ENCODE measurements at regions not wholly inside any gene's neighbourhood (a gene's known extent, or its start where the extent isn't known, plus 50 kb on each side); places are given as distances from the start of the nearest gene placed in this dataset.
"Not testable (repeated sequence)": the region's sequence is repeated elsewhere in the genome, so short reads cannot be mapped to it uniquely, and the experiment has no call there.

DNA sequence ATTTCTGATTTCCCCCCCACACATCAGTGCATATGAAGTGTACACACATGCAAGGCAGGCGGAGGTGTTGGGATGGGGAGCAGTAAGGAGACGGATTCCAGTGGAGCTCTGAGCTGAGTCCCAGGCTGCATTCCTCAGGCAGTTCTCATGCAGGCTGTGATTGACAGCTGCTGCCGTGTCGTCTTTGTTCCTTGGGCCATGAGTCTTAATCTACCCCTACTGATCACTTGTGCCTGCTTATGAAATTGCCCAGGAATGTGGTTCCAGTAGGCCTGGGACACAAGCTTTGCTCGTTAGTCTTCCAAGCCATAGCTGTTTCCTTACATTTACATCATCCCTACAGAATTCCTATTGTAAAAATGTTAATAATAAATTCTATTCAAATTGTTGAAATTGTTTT, 1241.9 kb downstream of the UQCRFS1 start:
- DNase-seq, result peak; percentile 94

DNA sequence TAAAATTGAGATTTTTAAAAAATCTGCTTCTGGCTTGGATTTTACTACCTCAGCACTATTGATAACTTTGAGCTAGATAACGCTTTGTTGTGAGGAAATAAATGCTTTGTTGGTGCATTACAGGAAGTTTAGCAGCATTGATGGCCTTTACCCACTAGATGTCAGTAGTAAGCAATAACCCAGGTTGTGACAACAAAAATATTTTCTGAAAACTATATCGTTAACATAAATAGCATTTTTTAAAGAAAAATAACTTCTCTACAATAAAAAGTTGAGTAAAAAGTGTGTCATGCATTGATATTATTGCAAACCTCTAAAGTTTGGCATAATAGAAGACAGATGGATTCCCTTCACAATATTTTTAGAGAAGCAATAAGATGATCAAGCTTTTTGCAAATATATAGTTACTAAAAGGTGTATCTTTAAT, 1246.5 kb downstream of the UQCRFS1 start:
- no peak for DNase-seq

DNA sequence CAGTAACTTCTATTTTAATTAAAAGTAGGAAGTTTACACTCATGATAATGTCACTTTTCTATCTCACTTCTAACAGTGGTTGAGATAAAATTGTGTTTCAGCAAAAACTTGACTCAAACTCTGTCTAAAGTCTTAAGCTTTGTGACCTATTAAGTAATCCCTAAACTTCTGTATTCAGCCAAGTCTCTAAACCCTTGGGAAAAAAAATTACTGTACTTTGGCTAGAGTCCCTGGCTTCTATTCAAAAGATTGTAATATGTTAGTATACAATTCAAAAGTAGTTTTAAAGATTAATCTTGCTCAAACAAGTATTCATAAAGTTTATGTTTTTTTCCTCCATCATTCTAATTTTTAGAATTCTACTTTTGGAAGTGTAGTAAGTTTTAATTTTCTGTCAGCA, 1248.8 kb downstream of the UQCRFS1 start:
- DNase-seq, result peak; percentile 20

DNA sequence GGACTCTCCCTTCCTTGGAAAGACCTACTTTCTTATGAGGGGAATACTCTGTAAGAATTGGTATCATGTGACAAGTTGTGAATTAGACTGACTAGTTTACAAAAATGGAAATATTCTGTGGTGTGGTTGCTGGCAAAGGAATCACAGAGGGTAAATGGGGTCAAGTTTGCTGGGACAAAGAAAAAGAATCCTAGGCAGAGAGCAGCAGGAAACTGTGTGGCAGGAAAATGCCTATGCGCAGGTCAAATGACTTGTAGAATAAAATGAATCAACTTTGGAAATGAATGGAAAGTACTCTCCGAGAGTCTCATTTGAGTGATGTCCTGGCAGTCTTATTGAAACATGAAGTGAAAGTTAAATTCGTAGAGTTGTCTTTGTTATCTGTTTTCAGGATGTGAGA, 1250.7 kb downstream of the UQCRFS1 start:
- DNase-seq, result peak; percentile 23

DNA sequence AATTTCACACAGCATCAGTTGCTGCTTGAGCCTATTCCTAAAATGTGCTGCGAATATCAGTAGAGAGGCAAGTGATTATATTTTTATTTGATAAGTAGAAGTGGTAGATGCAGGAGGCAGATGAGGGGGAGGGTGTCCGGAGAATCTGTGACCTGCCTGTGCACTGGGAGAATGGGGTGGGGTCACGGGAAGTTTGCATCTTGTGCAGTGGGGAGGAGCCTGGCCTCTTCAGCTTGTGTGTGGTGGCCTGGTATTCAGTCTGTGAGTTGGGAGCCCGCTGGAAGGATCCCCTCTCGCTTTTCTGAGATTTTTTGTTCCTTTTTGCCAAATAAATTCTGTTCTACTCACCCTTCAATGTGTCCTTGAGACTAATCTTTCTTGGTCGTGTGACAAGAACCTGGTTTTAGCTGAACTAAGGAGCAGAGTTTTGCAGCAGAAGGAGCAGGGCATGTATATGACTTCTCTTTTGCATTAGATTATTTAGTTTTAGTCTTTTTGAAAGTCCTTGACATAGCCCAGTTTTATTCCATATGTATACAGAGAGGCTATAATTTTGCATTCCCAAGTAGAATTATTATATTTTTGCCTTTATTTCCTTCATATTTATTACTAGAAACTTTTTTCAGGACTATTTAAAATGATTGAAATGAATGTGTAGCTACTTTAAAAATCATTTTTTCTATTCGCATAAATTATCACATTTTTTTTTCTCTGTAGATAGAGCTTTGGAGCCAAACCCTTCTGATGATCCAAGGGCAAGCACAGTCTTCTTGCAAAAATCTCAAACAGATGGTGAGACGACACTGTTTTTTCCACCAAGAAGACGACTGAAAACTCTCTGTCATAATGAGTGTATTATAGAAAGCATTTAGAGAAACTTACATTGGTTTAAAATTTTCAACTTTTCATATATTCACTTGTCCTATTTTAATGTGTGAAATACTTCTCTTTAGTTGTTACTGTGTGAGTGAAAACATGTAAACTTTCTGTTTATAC, 1257.2 kb downstream of the UQCRFS1 start:
- DNase-seq, result no peak

DNA sequence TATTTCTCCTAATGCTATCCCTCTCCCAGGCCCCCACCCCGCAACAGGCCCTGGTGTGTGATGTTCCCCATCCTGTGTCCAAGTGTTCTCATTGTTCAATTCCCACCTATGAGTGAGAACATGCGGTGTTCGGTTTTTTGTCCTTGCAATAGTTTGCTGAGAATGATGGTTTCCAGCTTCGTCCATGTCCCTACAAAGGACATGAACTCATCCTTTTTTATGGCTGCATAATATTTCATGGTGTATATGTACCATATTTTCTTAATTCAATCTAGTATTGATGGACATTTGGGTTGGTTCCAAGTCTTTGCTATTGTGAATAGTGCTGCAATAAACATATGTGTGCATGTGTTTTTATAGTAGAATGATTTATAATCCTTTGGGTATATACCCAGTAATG, 1270.3 kb downstream of the UQCRFS1 start:
- DNase-seq, result not testable (repeated sequence)

DNA sequence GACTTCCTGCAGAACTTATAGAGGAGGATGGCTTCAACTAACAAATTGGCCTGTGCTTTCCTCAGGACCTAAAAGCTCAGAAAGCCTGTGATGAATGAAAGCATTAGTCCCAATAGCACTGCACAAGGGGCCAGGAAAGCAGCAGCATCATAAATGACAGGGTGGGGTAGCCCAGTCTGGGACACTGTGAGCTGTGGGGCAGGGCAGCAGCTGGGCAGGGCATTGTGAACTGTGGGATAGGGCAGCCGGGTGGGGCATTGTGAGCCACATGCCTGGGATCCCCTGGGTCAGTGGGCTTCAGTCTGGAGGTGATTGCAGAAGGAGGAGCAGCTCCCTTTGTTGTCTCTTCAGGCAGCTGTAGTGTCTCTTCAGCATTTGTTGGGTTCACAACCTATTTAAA, 1276.8 kb downstream of the UQCRFS1 start:
- DNase-seq, result no peak

DNA sequence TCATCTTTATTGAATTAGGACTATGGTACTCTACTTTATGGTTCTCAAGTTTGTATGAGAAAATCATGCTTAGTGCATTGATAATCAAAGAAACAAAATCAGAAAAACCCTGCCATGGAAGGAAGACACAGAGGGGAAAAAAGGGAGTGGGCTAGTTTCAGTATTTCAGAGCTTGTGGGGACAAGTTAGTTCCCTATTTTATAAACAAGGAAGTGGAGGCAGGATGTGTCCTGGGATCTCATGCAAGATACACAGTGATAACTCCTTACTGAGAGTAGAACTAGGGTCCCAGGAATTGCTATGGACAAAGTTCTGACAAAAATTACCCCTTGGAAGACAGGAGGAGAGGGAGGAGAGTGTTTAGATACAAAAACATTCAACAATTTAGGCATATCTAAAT, 1277.3 kb downstream of the UQCRFS1 start:
- no peak for DNase-seq

DNA sequence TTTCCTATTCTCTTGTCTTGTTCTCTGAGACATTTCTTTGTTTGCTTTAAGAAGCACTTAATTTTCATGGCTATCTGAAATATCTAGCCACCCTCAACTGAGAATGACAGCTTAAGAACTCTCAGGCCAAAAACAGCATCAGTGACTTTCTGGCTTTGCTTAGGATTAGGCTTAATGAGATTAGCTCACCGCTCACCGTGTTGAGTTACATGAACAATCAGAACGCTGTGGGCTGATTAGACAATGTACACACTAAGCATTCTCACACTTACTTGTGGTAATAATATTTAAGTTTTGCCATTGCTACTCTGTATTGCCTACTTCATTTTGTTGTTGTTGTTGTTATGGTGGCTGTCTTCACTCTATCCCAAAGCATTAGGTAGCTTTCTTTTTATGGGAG, 1283.6 kb downstream of the UQCRFS1 start:
- DNase-seq, result no peak

DNA sequence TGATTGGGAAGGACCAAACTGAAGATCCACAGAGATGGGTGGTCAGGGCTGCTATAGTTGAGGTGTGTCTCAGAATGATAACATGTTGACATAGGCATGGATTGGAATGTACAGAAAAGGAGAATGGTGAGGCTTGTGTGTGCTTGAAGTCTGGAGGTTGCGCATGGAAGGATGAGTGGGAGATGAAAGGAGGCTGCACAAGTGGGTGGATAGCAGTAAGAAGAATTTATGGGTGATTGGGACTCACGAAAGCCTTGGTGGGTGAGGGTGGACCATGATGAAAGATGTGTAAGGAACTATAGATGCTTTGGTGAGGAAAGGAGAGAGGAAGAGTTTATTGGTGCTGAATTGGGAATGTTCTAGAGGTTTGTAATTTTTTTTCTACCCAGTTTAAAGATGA, 1287.7 kb downstream of the UQCRFS1 start:
- no peak for DNase-seq

DNA sequence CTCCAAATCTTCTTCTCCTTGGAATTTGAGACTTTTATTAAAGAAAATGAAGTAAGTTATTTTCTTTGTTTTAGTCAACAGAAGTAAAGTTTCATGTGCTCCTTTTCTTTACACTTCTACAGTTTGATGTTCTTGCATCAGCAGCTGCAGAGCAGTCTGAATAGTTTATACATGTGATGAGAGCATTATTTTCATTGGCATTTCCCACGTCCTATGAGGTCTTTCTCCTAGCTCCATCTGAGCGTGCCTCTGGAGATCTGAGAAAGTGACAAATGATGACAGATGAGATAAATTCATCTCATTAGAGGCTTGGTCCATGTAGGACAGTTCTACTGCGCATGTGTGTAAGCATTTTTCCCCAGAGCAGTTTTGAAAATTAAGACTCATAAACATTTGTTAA, 1290.0 kb downstream of the UQCRFS1 start:
- no peak for DNase-seq

DNA sequence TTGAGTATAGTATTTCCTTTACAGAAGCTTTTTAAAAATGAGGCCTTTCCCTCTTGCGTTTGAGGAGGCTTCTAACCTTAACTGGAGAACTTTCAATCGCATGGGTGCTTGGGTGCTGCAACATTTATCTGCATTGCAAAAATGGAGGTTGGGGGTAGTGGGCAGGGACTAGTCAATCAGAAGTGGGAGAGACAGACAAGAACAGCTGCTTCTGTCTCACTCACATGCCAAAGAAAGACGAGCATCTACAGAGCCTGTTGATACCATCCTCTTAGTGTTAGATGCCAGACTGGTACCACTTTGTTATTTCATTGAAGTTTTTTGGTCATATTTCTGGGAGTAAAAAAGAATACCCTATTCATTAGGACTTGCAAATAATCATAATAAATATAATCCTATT, 1292.2 kb downstream of the UQCRFS1 start:
- DNase-seq, result no peak

DNA sequence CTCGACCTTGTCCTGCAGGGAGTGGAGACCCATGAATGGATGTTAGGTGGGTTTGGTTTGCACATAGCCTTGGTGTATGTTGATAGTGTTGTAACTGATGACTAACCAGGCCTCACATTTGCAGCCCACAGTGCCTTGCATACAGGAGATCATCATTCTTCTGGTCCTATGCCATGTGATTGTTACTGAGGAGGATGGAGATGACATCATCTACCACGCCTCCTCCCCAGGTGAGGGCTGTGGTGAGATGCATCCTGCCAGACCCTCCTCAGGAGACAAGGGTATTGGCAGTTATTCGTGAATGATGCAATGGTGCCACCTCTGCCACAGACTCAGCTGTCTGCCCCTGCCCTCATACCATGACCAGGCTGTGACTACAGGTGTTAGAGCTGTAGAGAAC, 1294.1 kb downstream of the UQCRFS1 start:
- no peak for DNase-seq

DNA sequence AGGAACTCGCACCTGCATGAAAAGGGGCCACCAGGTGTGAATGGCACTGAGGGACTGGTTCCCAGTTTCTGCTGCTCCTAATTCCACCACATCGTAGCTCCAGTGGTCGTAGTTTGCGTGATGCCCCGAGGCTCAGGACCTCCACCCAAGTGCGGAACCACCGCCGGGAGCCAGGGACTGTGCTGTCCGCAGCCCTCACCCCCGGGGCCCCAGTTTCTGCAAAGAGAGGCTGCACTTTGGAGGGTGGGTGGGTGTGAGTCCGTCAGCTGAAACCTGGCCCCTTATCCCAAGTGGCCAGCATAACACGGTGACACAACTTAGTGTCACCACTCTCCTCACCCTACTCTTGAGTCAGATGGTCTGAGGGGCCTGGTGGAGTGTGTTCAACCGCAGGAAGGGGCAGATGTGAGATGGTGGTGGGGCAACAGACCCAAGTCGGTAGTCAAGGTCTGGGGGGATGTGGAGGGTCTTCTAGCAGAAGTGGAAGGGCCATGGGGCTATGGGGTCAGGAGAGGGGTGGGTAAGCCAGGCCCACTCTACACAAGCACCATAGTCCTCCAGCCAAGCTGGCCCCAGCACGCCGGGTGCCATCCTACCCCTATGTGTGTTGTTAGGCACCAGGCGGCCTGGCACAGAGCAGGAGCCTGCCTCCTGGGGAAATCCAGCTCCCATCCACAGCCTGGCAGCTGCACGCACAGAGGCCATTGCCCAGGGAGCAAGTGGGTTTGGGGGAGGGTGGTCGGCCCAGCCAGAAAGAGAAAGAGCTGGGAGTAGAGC, 1301.6 kb downstream of the UQCRFS1 start:
- DNase-seq, result no peak

DNA sequence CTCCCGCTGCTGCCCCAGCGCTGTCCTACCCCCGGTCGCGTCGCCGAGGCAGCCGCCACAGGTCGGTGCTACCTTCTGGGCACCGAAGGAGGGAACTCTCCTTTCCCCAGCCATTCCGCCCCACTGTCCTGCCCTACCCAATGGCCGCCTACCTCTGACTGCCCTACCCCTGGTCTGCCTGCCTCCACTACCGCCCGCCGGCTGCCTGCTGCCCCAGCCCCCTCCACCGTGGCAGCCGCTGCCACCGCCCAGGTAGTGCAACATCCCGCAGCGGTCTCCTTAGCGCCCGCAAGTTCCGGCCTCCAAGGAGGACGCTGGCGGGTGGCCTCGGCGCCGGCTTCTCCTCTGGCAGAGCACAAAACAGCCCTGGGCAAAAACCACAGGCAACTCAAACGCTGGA, 1303.1 kb downstream of the UQCRFS1 start:
- DNase-seq, result no peak

DNA sequence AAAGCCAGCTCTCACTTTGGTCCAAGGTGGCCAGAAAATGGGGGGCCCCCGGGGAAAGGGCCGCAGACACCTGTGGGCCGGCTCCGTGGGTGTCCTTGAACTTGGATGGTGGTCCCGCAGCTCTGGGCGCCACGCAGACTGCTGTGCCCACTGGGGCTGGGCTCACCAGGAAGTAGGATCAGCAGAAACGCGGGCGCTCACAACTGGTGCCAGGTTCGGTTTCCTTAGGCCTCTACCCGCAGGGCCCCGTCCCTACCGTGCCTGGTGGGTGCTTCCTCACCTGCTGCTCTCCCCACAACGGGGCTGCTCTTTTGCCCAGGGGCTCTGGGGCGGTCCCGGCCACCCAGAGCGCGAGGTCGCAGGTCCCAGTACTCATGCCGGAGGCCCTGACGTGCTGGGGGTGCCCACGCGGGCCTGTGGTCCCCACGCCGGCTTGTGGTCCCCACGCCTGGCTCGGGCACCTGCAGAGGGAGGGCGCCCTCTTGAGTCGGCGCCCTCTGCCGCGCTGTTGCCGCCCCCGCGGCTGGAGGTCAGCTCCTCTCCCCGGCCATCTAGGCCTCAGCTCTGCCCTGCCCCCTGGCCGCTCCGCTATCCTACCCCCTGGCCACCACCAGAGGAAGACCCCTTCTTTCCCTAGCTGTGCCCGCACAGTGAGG, 1303.6 kb downstream of the UQCRFS1 start:
- no peak for DNase-seq

DNA sequence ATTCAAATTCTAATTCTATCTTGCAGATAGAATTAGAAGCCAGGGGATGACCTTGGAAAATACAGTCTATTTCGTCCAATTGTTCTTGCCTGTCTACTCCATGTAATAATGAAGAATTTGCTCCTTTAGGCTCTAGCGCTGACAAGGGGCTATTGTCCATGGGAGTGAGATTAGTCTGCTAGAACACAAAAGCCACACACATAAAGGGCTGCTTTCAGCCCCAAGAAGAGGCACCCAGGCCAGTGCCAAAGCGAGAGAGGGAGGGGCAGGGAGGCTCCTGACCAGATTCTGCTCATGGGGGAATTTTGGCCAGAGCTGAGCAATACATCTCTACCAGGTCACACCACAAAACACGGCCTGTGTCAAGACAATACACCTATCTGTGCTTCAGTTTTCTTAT, 1306.9 kb downstream of the UQCRFS1 start:
- no peak for DNase-seq

DNA sequence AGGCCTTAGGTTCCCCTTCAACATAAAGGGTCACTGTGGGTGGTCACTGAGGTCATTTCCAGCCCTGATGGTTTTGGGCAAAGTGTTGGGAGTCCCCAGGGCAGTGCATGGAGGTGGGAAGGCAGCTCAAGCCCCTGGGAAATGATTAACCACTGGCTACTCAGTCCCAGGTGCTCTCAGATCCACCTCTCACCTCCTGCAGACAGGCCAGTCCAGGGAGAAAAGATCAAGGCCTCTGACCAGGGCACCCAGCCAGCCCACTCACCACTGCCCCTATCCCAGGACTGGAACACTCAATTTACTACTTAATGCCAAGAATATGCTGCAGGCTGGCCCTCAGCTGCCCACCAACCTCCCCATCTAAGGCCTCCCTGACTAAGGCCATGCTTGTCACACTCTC, 1307.9 kb downstream of the UQCRFS1 start:
- DNase-seq, result no peak

DNA sequence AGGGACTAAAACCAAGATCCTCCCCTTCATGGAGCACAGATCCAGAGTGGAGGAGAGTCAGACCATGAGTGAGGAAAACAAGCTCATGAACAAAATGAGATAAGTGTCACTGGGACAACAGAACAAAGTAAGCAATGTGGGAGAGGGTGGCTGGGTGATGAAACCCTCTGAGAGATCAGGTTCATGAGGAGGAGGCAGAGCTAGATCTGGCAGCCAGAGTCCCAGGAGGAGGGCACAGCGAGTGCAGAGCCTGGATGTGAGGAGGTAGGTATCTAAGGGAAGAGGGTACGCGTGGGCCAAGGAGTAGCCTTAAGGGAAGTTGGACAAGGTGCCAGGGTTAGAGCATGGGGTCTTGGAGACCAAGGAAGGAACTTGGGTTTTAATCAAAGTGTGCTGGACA, 1311.9 kb downstream of the UQCRFS1 start:
- DNase-seq, result no peak

DNA sequence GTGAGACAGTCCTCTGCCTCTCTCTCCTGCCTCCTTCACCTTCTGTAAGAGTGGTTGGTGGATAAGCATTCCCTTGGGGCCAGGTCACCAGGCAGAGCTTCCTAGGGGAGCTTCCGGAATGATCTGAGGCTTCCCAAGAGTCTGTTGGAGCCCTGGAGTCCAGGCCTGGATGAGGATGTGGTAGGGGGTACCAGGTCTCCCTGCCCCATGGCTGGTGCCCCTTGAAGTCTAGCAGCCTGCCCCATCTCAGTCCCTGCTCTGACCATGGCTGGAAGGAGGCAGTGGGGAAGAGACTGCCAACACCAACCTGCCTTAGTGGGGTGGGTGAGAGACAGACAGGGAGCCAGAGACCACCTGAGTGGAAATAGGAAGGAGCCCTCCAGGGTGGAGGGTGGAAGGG, 1316.9 kb downstream of the UQCRFS1 start:
- DNase-seq, result no peak

DNA sequence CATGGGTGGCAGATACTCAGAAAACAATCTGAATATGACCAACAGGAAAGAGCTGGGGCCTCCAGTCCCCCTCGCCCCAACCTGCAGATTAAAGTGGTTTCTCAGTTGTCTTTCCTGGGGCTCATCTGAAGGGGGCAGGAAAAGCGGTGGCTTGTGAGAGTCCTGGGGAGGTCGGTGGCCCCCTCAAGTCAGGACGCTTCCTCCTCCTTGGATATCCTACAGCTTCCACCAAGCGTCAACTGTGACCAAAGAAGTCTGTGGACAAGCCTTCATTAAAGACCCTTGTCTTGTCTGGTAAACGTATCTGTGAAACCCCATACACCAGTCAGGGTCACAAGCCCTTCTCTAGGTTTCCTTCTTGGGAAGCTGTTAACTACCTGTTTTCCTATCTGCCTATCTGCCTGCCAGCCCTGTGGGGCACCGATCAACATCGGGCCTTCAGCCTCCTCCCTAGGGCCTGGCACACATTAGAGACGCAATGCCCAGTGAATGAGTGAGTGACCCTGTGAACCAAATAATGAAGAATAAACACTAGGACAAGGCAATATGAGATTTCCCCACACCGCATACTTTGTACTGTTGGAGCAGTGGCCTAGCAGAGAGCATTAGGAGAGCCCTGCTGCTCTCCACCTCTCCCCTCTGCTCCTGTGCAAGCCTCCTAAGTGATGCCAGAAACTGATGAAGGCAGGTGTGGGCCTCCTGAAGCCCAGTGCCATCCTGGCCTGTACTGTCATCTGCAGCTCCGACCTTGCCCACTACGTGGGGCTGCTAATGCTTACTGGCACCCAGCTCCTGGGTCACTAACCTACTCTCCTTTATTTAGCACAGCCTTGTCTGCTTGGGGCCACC, 1317.8 kb downstream of the UQCRFS1 start:
- no peak for DNase-seq

DNA sequence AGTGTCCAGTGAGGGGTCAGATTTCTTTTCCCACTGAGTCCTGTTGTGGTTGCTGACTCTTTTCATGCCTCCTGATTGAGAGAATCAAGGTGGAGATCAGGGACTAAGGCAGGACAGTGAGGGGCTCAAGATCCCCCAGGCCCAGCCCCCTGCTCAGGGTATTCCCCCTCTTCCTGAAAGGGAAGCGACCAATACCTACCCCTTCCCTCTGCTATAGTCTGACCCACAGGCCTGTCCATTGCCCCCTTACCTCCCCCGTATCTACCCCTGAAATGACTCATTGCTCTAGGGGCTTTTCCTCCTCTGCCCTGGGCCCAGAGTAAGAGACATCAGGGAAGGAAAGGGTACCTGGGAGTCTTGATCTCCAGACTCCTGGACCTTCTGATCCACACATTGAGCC, 1320.5 kb downstream of the UQCRFS1 start:
- DNase-seq, result no peak

DNA sequence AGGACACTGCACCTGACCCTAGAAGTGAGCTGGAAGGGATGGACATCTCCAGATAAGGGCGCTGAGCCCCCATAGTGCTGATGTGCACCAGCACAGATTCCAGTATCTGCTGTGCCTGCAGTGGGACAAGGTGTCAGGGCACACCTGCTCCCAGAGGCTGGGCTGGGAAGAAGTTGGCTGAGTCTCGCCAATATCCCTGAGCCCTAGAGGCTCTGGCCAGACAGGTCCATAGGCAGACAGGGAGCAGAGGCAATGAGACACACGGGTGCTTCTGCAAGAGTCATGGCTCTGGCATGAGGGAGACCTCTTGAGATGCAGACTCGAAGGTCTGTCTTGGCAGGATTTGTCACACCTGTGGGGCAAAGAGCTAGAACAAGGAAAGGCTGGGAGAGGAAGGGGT, 1321.5 kb downstream of the UQCRFS1 start:
- DNase-seq, result no peak
